ENCODE measurements at regions not wholly inside any gene's neighbourhood (a gene's known extent, or its start where the extent isn't known, plus 50 kb on each side); places are given as distances from the start of the nearest gene placed in this dataset.
"Not testable (repeated sequence)": the region's sequence is repeated elsewhere in the genome, so short reads cannot be mapped to it uniquely, and the experiment has no call there.

DNA sequence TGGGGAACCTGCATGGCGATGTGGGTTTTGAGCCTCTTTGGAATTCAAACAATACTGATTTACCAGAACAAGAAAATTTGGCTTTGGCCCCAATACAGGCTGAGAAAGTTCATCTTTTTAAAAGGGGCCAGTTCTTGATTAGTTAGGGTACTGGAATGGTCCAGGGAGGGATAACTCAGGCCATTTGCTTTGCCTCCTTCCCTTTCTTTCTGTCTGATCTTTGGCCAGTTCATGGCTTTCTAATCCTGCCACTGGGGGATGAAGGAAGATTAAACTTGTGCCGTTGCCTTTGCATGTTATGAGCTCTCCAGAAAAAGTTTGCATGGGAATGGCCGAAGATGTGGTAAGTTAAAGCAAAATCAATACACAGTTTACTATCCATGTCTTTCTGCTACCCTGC, 78.4 kb downstream of the ADAMTS15 start:
- DNase-seq (ENCODE audit: low read depth, low spot score): no peak

DNA sequence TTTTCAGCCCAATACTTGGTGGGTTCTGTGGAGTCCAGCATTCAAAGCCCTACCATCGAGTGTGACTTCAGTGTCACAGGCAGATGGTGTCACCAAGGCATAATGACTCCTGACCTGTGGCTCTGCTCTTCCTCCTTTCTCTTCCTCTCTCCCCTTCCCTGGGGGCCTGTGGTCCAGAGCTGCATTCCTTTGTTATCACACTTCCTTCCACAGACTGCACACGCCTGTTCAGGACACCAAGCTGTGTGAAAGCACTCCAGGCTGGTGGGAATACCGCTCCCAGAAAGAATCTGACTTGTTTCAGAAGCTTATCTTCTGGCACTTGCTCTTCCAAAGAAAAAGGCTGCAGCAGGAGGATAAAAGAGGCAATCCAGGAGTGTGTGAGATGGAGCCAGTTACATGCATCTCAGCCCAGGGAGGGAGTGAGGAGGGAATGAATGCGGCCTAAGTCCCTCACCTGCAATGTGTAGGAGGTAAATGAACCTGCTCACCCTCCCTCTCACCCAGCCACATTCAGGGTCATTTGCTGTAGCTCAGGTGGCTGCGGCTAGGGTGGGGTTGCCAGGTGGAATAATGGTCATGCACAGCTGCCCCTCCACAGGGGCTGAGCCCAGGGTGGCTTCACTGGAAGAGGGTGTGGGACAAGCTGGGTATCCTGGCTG, 79.3 kb downstream of the ADAMTS15 start:
- DNase-seq (ENCODE audit: low read depth, low spot score): no peak

DNA sequence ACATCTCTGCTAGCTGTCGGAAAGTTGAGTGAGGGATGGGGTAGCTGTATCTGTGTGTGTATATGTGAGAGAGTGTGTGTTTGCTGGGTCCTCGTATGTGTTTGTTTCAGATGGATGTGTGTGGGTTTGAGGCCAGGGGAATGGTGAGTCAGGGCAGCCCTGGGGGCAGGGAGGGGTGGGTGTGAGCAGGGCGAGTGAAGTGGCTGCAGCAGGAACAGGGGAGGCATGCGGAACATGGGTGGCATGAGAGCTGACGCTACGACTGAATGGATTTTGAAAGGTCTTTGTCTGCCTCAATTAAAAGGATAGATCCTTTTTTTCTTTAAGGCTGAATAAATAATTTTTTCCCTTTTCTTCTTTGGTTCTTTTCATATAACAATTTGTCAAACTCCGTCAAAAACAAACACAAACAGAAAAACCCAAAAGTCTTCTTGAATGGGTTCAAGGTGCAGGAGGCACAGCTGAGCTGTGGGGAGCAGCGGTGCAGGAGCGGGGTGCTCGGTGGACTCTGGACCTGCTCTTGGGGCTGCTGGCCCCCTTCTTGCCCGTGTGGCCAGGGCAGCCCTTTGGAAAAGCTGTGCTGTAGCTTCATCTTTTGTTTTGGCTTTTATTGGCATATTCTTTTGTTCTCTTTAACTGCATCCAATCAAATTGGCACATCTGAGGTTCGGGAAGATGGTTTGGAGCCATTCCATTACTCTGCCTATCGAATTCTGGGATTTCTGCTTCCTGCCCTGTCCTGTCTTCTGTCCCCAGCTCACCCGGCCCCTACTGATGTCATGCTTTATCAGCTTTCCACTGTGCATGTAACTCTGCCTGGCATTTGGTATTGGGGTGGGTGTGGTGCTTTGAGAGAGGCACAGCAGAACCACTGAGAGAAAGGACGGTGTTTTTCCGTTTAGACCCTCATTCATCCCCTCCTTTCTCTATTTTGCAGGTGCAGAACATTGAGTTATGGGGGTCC, 80.1 kb downstream of the ADAMTS15 start:
- DNase-seq (ENCODE audit: low read depth, low spot score): no peak

DNA sequence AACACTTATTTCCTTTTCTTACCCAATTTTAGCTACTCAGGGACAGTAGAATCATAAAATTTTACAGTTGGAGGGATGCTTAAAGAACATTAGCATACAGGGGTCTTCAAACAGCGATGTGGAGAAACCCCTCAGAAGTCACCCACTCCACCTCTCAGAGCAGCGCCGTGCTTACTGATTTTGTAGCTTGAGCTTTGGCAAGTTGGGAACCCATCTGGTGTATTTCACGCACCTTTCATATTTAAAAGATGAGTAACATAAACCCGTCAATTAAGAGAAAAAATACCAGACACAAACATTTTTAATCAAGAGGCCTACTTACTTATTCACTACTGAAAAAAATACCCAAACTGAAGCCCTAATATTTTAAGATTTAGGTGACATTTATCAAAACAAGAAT, 80.9 kb downstream of the ADAMTS15 start:
- DNase-seq (ENCODE audit: low read depth, low spot score): no peak

DNA sequence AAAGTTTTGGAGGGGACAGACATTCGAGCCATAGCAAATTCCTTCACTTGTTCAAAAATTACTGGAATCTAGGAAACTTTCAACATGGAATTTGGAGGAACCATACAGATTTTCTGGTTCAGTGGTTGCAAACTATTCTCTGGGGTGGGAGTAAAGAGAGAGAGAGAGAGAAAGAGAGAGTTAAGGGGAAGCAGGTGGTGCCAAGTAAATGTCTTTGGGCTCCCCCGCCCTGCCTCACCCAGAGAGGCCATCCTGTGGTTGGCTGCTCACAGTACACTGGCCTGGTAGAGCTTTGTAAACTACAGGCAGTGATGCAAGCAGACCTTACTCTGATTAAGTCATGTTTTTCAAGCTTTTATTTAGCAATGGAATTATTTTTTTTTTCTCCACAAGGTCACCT, 82.6 kb downstream of the ADAMTS15 start:
- DNase-seq (ENCODE audit: low read depth, low spot score): no peak

DNA sequence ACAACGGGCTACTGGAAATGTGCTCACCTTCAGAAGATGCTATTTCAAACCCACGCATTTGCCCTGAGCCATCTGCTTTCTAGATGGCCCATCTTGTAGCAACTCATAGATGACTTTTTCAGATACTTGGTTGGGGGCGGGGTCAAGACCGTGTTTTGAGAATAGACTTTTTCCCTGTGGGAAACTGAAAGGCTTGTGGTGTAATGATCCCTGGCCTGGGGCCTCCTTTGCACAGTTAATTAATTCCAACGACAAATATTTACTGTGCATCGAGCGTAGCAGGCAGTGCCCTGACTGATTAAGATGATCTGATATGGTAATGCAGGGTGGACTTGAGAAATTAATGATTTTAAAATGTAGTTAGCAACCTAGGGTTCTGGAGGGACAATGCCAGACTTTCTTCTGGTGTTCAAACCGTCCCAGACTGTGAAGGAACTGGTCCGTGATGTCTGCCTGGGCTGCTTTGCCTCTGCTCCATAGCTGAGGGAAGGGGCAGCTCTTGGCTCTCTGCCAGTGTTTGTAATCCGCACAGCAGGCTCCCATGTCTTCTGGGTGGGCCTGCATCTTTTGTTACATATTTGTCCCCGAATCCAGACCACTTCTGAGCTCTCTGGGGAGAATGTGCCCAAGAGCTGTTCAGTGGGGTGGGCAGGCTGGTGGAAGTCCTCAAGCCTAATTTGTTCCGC, 84.8 kb downstream of the ADAMTS15 start:
- no peak for DNase-seq (ENCODE audit: low read depth, low spot score)

DNA sequence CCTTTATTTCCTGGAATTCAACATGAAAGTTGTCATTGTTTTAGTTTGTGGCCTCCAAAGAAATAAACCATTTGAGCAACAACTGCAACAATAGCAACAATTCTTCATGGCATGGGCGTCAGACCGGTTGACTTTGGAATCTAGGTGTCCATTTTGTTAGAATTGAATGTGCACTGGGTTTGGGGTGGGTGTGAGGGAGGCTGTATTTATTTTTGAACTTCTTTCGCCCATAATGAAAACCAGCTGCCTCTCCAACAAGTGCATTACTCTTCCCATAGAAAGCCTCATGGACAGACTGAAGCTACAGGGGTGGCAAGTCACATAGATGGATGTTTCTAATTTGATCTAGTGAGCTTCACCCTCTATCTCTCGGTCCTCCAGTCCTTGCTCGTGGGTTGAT, 85.4 kb downstream of the ADAMTS15 start:
- no peak for DNase-seq (ENCODE audit: low read depth, low spot score)

DNA sequence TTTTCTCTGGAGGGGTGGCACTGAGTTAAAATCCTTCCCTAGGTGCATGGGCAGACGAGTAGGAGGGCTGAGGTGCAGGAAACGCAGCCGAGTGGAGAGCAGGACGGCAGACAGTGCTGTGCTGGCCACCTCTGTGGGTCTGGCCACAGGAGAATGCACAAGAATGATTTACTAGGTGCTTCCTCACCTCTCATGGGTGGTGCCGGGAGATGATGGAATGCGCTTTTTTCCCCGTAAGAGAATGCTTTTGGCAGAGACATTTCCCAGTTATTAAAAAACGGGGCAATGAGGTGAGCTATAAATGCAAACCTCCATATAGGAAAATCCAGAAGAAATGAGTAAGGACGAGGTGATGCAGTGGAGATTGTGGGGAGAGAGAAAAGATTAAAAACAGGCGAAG, 86.1 kb downstream of the ADAMTS15 start:
- DNase-seq (ENCODE audit: low read depth, low spot score): no peak

DNA sequence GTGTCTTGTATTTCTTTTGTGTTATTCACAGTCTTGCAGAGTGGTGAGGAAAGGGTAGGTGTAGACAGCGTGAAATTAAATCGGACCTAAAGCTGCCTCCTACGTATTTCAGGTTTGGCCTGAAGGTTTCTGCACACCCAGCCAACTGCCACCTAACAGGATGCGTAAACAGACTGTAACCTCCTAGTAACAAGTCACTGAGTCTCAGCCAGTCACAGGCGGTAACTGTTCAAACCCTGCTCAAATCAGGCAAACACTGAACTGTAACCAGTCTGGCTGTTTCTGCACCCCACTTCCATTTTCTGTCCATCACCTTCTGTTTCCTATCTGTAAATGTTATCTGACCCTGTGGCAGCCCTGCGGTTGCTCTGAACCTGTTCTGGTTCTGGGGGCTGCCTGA, 87.1 kb downstream of the ADAMTS15 start:
- no peak for DNase-seq (ENCODE audit: low read depth, low spot score)

DNA sequence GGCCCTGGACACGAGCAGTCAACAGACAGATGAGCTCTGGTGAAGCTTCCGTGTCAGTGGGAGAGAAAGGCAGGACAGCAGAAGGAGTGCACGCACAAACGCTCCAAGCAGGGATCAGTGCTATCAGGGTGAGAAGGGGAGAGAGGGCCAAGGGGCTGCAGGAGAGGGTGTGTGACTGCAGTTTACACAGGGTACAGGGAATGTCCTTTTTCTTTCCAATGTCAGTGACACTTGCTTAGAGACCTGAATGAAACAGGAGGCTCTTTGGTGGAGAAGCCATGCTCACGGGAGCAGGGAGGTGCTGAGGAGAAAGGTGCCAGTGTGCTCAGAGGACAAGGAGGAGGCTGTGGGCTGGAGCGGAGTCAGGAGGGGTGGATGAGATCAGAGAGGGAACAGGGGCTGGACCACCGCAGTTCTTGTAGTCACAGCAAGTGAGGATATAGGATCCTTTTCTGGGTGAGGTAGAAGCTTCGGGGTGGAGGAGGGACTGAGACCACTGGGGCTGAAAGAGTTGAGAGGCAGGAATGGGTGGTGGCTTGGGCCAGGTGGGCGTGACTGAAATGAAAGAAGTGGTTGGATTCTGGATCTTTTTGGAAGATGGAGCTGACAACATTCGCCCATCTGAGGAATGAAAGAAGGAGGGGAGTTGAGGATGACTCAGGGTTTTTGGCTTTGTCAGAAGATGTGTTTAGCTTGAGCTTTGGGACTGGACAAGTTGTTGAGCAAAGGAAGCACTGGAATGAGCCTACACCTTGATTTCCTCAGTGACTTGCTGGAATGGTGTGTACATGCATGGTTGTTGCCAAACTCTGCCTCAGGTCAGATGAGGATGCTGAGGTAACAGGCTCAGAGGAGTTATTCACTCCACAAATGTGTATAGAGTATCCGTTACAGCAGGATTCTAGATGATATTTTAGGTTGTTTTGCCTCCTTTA, 87.9 kb downstream of the ADAMTS15 start:
- no peak for DNase-seq (ENCODE audit: low read depth, low spot score)

DNA sequence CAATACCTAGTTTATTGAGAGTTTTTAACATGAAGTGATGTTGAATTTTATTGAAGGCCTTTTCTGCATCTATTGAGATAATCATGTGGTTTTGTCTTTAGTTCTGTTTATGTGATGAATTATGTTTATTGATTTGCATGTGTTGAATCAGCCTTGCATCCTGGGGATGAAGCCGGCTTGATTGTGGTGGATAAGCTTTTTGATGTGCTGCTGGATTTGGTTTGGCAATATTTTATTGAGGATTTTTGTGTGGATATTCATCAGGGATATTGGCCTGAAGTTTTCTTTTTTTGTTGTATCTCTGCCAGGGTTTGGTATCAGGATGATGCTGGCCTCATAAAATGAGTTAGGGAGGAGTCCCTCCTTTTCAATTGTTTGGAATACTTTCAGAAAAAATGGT, 91.2 kb downstream of the ADAMTS15 start:
- DNase-seq (ENCODE audit: low read depth, low spot score): not testable (repeated sequence)

DNA sequence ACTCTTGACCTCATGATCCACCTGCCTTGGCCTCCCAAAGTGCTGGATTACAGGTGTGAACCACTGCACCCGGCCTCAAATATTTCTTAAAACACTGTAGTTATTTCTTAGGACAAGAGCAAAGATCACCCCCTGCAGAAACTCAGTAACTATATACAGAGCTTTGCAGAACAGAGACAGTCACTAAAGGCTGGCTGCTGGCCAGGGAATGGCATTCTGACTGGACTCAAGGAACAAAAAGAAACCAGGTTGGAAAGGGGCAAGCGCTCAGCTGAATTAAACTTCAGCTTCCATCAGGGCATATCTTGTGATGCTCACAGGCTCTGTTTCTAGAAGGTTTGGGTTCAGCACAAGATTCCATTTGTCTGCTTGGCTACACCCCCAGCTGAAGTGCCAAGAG, 95.8 kb downstream of the ADAMTS15 start:
- DNase-seq (ENCODE audit: low read depth, low spot score): no peak

DNA sequence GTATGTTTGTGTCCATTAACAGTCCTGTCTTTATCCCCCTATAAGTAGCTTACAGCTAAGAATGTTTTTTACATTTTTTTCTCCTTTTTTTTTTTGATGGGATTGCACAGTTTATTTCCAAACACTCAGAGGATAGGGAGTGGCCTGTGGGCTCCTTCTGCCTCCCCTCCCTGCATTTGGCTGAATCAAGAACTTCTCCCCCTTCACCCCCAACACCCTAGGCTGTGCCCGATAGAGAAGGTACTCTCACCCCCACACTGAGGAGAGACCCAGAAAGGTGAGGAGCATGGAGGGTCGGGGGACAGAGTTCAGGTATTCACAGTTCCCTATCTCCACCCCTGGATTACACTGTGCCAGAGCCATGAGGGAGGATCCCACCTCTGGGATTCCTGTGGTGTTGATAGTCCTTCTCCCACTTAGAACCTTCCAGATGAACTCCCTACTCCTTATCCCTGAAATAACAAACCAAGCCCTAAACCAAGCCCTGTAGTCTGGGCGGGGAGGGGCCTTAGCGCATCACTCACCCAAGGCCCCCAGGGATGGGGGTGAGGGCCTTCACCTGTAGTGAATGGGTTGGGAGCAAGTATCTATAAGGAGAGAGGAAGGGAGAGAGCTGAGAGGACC, 97.1 kb downstream of the ADAMTS15 start:
- DNase-seq (ENCODE audit: low read depth, low spot score): no peak

DNA sequence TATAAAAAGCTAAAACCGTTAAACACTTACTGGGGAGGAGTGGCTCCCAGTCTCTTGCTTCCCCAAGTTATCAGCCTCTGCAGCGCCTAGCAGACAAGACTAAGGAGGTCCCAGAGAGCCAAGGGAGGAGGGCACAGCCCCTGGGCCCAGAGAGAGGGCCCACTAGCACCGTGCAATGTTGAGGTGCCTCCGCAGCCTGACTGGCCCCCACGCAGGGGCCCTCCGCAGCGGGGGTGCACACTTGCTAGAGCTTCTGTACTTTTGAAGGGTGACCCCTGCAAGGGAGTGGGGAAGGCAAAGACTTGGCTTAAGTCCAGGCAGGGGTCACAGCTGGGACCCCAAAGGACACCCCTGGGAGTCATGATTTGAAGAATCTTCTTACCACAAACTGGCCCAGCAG, 98.0 kb downstream of the ADAMTS15 start:
- DNase-seq (ENCODE audit: low read depth, low spot score): no peak

DNA sequence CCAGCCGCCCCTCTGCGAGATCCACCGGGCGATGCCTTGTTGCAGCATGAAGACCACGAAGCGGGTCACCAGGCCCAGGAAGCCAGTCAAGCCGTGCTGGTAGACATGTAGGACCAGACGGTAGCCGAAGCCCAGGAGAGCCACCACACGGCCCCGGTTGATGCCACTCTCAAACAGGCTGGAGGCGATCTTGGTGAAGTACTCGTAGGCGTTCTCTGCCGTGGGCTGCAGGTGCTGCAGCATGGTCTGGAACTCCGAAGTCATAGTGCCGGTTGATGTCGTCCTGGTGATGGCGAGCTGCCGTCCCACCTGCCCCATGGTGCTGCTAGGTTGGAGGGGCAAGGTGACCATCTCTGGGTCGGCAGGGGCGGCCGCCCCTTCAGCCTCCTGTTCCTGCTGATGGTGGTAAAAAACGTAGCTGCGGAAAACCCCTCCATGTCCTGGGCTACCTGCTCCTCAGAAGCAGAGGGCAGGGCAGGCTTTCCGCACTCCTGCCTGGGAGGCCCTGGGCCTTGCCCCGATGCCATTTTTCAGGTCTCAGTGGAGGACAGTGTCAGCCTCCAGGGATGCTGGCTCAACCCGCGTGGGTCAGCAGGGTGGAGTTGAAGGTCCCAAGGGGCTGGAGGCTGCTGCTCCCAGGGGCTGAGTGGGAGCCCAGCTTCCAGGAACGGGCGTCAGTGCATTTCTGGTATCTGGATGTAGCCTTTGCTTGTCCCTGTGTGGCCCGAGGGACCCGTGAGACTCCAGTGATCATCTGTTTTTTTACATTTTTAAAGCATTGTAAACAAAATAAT, 98.7 kb downstream of the ADAMTS15 start:
- no peak for DNase-seq (ENCODE audit: low read depth, low spot score)

DNA sequence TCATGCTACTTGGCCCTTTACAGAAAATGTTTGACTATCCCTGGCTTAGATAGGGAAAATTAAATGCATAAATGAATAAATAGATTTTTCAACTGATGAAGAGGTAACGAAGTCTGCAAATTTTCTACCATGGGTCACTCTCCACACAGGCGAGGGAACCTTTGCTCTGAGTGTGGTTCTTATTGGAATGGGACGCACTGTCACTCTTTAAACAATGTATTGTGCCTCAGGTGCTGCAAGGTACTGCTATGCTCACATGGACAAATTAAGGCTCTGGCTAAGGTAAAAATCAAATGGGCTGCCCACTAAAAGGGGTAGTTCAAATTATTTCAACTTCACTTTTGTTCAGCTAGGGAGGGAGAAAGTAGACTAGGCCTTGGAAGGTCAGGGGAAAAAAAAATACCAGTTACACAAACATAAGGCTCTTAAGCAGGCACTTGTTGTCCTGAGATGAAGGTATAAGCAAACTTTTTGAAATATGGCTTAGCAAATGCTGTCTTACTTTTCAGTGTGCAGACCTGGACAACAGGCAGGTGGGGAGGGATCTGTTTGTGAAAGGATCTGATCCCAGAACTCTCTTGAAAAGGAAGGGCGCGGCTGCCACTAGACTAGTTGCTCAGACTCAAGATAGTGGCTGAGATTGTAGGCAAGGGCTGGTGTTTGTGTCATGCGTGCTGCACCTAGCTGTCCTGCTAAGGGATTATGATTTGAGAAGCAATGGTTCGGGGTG, 99.5 kb downstream of the ADAMTS15 start:
- DNase-seq (ENCODE audit: low read depth, low spot score): no peak

DNA sequence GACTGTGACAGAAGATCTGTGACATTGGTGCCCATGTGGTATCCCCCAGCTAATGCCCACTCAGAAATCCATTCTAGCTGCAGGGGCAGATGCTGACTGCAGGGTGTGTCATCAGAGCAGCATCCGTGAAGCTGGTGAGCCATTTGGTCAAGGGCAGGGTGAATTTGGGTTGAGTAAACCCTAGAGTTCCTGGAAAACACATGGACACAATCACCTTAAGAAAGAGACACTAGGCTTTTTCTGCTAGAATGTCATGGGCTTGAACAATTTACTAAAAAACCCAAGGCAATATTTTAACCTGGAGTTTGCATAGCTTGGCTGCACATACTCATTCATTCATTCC, 100.0 kb downstream of the ADAMTS15 start:
- no peak for DNase-seq (ENCODE audit: low read depth, low spot score)

DNA sequence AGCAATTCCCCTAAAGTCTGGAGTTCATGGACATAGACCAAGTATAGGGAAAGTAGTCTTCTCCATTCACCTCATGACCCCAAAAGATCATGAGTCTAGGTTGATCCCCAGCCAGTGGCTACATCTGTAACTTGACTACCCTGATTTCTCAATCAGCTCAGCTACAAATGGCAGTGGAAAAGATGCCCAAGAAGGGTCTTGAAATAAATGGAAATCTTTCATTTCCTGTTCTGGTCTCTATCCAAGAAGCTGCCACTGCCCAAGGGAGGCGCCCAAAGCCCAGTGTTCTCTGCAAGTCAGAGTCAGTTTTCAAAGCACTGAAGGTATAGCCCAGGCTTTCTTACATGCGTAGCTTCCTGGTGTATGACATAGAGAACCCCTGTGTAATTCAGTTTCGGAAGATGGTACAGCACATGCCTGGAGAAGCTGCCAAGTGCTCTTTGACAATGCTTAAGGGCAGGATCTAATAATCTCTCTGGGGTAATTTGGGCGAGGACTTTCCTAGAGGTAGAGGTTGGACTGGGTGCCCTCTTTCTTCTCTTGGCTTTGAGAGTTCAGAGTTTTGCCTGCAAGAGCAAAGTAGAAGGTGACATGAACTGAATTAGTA, 101.1 kb downstream of the ADAMTS15 start:
- no peak for DNase-seq (ENCODE audit: low read depth, low spot score)

DNA sequence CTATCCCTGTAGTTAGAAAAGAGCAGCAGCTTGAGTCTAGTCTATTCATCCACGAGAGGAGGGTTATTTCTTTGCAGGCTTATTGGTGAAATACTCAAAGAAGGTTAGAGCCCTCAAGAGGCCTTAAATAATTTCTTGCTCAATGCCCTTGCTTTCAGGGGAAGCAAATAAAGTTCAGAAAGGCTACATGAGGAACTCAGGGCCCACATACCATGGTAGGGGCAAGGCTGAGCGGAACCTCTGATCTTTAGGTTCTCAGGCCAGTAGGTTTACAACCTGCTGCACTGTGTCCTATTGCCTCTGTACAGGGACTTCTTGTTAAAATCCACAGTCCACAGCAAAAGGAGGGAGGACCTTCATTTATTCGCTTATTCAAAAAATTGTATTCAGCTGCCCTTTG, 101.7 kb downstream of the ADAMTS15 start:
- DNase-seq (ENCODE audit: low read depth, low spot score): no peak

Measured in brain pericyte (primary cell).